ENCODE measurements at regions not wholly inside any gene's neighbourhood (a gene's known extent, or its start where the extent isn't known, plus 50 kb on each side); places are given as distances from the start of the nearest gene placed in this dataset.

DNA sequence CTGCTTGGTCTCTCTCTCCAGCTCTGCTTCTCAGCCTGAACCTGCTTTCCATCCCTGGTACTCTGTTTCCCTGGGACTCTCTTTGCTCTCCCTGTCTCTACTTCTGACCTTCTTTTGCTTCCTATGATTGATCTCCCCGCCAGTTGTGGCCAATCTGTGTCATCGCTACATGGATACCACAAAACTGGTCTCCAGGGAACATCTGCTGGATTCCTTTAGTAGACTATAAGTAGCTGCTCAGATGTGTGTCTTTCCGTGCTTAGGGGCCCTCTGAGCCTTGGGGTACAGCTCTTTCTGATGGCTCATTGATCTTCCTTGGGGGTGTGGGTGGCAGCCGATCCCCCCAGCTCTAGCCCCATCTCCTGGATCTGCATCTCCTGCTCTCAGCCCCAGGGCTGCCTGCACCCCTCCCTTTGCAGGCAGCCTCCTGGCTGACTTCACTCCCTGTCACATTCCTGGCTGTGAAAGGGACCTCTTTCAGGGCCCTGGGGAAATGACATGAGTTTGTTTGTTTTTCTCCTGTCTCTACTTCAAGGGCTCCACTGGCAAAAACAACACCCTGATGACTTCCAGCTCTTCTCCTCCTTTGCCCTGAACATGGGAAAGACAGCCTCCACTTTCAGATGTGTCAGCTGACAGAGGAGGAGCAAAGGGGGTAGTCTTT lies 333.7 kb downstream of the CYP26B1 start:
- TF ChIP-seq, protein P1, sequence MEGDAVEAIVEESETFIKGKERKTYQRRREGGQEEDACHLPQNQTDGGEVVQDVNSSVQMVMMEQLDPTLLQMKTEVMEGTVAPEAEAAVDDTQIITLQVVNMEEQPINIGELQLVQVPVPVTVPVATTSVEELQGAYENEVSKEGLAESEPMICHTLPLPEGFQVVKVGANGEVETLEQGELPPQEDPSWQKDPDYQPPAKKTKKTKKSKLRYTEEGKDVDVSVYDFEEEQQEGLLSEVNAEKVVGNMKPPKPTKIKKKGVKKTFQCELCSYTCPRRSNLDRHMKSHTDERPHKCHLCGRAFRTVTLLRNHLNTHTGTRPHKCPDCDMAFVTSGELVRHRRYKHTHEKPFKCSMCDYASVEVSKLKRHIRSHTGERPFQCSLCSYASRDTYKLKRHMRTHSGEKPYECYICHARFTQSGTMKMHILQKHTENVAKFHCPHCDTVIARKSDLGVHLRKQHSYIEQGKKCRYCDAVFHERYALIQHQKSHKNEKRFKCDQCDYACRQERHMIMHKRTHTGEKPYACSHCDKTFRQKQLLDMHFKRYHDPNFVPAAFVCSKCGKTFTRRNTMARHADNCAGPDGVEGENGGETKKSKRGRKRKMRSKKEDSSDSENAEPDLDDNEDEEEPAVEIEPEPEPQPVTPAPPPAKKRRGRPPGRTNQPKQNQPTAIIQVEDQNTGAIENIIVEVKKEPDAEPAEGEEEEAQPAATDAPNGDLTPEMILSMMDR (IDR thresholded peaks at IDR 0.05; ENCODE audit: insufficient read depth, low read length, poor library complexity, severe bottlenecking) = no peak
- no peak for TF ChIP-seq EZH2phosphoT487 (conservative IDR thresholded peaks at IDR 0.05; ENCODE audit: low read length)
